ENCODE measurements at regions not wholly inside any gene's neighbourhood (a gene's known extent, or its start where the extent isn't known, plus 50 kb on each side); places are given as distances from the start of the nearest gene placed in this dataset.

- Histone ChIP-seq H3K4me1 (ENCODE audit: control insufficient read depth, extremely low read depth, insufficient read depth, low read length) (peaks cover 15% of the 10 kb centered on the region), H2AFZ (ENCODE audit: control insufficient read depth, low read length) (no peak overlapping the region), H3K9me3 (ENCODE audit: control insufficient read depth, low read depth, low read length) (no peaks in the 10 kb centered on the region), H3K36me3 (ENCODE audit: control insufficient read depth in 2 of 2, extremely low read depth in 1 of 2, insufficient read depth in 2 of 2, low read length in 2 of 2) (no peaks in the 10 kb centered on the region), H3K27ac (ENCODE audit: control insufficient read depth, insufficient read depth, low read length) (no peak overlapping the region), H3K9me1 (ENCODE audit: control insufficient read depth, extremely low read depth, insufficient read depth, low read length) (no peaks in the 10 kb centered on the region), H3K4me2 (ENCODE audit: control insufficient read depth, extremely low read depth, insufficient read depth, low read depth, low read length) (no peak overlapping the region), H3K79me2 (ENCODE audit: control insufficient read depth, insufficient read depth, low read length) (no peaks in the 10 kb centered on the region), H4K20me1 (ENCODE audit: control insufficient read depth, extremely low read depth, insufficient read depth, low read length) (no peaks in the 10 kb centered on the region), H3K9ac (ENCODE audit: control insufficient read depth, extremely low read depth, insufficient read depth, low read length) (no peak overlapping the region), H3K4me3 (ENCODE audit: control insufficient read depth in 2 of 3, extremely low read depth in 1 of 3, insufficient read depth in 2 of 3, low read depth in 1 of 3, low read length in 3 of 3) (no peak overlapping the region), H3K27me3 (ENCODE audit: control insufficient read depth, extremely low read depth, insufficient read depth, low read length) (no peaks in the 10 kb centered on the region)
- no peak for TF ChIP-seq EZH2 (IDR thresholded peaks at IDR 0.05; ENCODE audit: low read length)
- TF ChIP-seq CTCF (optimal IDR thresholded peaks at IDR 0.05 in 1 of 3, IDR thresholded peaks at IDR 0.05 in 1 of 3, conservative IDR thresholded peaks at IDR 0.05 in 1 of 3; ENCODE audit: extremely low read depth in 1 of 3, insufficient read depth in 2 of 3, low read length in 3 of 3) = no peak
- FAIRE-seq = no peak
- dilution Hi-C loops (cut with MboI; ENCODE audit: extremely low pct_ligation_motif_present, low sequenced_read_pairs) = no loop called here
- no peak for DNase-seq (ENCODE audit: low read depth, low spot score)
These were observed 113.8 kb downstream of the CEBPB start for GRCh38 chr20:50304501-50304856.

GRCh38 chr20:50304923-50305635 lies 114.4 kb downstream of the CEBPB start:
- H3K9me3 ChIP-seq (ENCODE audit: control insufficient read depth, low read depth, low read length) = no peaks in the 10 kb centered on the region
- no peaks in the 10 kb centered on the region for H3K9me1 ChIP-seq (ENCODE audit: control insufficient read depth, extremely low read depth, insufficient read depth, low read length)
- no peak for TF ChIP-seq CTCF (optimal IDR thresholded peaks at IDR 0.05 in 1 of 3, IDR thresholded peaks at IDR 0.05 in 1 of 3, conservative IDR thresholded peaks at IDR 0.05 in 1 of 3; ENCODE audit: extremely low read depth in 1 of 3, insufficient read depth in 2 of 3, low read length in 3 of 3)
- no peak for TF ChIP-seq EZH2 (IDR thresholded peaks at IDR 0.05; ENCODE audit: low read length)
- FAIRE-seq (no peak), DNase-seq (ENCODE audit: low read depth, low spot score) (no peak)
- H3K27ac ChIP-seq (ENCODE audit: control insufficient read depth, insufficient read depth, low read length) = no peak overlapping the region
- H3K79me2 ChIP-seq (ENCODE audit: control insufficient read depth, insufficient read depth, low read length) = no peaks in the 10 kb centered on the region
- H4K20me1 ChIP-seq (ENCODE audit: control insufficient read depth, extremely low read depth, insufficient read depth, low read length) = no peaks in the 10 kb centered on the region
- no peaks in the 10 kb centered on the region for H3K36me3 ChIP-seq (ENCODE audit: control insufficient read depth in 2 of 2, extremely low read depth in 1 of 2, insufficient read depth in 2 of 2, low read length in 2 of 2)
- H2AFZ ChIP-seq (ENCODE audit: control insufficient read depth, low read length) = no peak overlapping the region
- dilution Hi-C loops (cut with MboI; ENCODE audit: extremely low pct_ligation_motif_present, low sequenced_read_pairs) = no loop called here
- no peak overlapping the region for H3K4me2 ChIP-seq (ENCODE audit: control insufficient read depth, extremely low read depth, insufficient read depth, low read depth, low read length)
- no peak overlapping the region for H3K4me3 ChIP-seq (ENCODE audit: control insufficient read depth in 2 of 3, extremely low read depth in 1 of 3, insufficient read depth in 2 of 3, low read depth in 1 of 3, low read length in 3 of 3)
- H3K9ac ChIP-seq (ENCODE audit: control insufficient read depth, extremely low read depth, insufficient read depth, low read length) = no peak overlapping the region
- H3K27me3 ChIP-seq (ENCODE audit: control insufficient read depth, extremely low read depth, insufficient read depth, low read length) = no peaks in the 10 kb centered on the region
- peaks cover 15% of the 10 kb centered on the region for H3K4me1 ChIP-seq (ENCODE audit: control insufficient read depth, extremely low read depth, insufficient read depth, low read length)

All from keratinocyte (primary cell).